ENCODE measurements at regions not wholly inside any gene's neighbourhood (a gene's known extent, or its start where the extent isn't known, plus 50 kb on each side); places are given as distances from the start of the nearest gene placed in this dataset.

DNA sequence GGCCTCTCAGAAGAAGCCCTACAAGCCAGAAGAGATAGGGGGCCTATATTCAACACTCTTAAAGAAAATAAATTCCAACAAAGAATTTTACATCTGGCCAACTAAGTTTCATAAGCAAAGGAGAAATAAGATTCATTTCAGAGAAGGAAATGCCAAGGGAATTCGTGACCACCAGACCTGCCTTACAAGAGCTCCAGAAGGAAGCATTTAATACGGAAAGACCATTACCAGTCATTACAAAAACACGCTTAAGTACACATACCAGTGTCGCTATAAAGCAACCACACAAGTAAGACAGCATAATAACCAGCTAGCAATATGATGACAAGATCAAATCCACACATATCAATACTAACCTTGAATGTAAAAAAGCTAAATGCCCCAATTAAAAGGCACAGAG is 704.9 kb upstream of the CHRM3 start:
- H3K4me1 ChIP-seq (replicated peaks) = no peaks in the 10 kb centered on the region
- TF ChIP-seq, protein P1, sequence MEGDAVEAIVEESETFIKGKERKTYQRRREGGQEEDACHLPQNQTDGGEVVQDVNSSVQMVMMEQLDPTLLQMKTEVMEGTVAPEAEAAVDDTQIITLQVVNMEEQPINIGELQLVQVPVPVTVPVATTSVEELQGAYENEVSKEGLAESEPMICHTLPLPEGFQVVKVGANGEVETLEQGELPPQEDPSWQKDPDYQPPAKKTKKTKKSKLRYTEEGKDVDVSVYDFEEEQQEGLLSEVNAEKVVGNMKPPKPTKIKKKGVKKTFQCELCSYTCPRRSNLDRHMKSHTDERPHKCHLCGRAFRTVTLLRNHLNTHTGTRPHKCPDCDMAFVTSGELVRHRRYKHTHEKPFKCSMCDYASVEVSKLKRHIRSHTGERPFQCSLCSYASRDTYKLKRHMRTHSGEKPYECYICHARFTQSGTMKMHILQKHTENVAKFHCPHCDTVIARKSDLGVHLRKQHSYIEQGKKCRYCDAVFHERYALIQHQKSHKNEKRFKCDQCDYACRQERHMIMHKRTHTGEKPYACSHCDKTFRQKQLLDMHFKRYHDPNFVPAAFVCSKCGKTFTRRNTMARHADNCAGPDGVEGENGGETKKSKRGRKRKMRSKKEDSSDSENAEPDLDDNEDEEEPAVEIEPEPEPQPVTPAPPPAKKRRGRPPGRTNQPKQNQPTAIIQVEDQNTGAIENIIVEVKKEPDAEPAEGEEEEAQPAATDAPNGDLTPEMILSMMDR (IDR thresholded peaks at IDR 0.05) = no peak
- no peak for TF ChIP-seq POLR2A (IDR thresholded peaks at IDR 0.05)
- no peak for TF ChIP-seq POLR2AphosphoS5 (IDR thresholded peaks at IDR 0.05)
- H3K27ac ChIP-seq = no peak overlapping the region
- intact Hi-C loops (cut with DNase I) = no loop called here
- 79% methylated on average over 4 of the region's 4 CpGs for WGBS
- DNase-seq (ENCODE audit: low spot score) = no peak
- no peaks in the 10 kb centered on the region for H3K36me3 ChIP-seq
- no peaks in the 10 kb centered on the region for H3K9me3 ChIP-seq
- H3K4me3 ChIP-seq = no peak overlapping the region
- H3K27me3 ChIP-seq (replicated peaks; ENCODE audit: insufficient read depth) = no peaks in the 10 kb centered on the region

- DNase-seq (ENCODE audit: low spot score) = no peak
- intact Hi-C loops (cut with DNase I) = no loop called here
- TF ChIP-seq, protein P1 (IDR thresholded peaks at IDR 0.05) = no peak
- TF ChIP-seq POLR2AphosphoS5 (IDR thresholded peaks at IDR 0.05) = no peak
- no peak for TF ChIP-seq POLR2A (IDR thresholded peaks at IDR 0.05)
- no peaks in the 10 kb centered on the region for H3K27me3 ChIP-seq (replicated peaks; ENCODE audit: insufficient read depth)
- no peaks in the 10 kb centered on the region for H3K9me3 ChIP-seq
- no peaks in the 10 kb centered on the region for H3K36me3 ChIP-seq
- H3K4me1 ChIP-seq (replicated peaks) = no peaks in the 10 kb centered on the region
- 90% methylated on average over 5 of the region's 5 CpGs for WGBS
- no peak overlapping the region for H3K4me3 ChIP-seq
- no peak overlapping the region for H3K27ac ChIP-seq
These were observed 705.3 kb upstream of the CHRM3 start for GRCh38 chr1:238681021-238681420.

- no peaks in the 10 kb centered on the region for H3K9me3 ChIP-seq
These were observed 708.8 kb upstream of the CHRM3 start for GRCh38 chr1:238677567-238677966.

GRCh38 chr1:238675221-238675620 is 711.1 kb upstream of the CHRM3 start:
- H3K4me3 ChIP-seq = no peak overlapping the region
- H3K27ac ChIP-seq = no peak overlapping the region
- H3K27me3 ChIP-seq (replicated peaks; ENCODE audit: insufficient read depth) = no peaks in the 10 kb centered on the region
- DNase-seq (ENCODE audit: low spot score) = no peak
- TF ChIP-seq POLR2A (IDR thresholded peaks at IDR 0.05) = no peak
- no peak for TF ChIP-seq POLR2AphosphoS5 (IDR thresholded peaks at IDR 0.05)
- TF ChIP-seq, protein P1 (IDR thresholded peaks at IDR 0.05) = no peak
- 20% methylated on average over 1 of the region's 1 CpG for WGBS
- H3K4me1 ChIP-seq (replicated peaks) = no peaks in the 10 kb centered on the region
- no peaks in the 10 kb centered on the region for H3K36me3 ChIP-seq
- intact Hi-C loops (cut with DNase I) = no loop called here
- H3K9me3 ChIP-seq = no peaks in the 10 kb centered on the region

More at GRCh38 chr1:238677567-238677966, 708.8 kb upstream of the CHRM3 start:
- no peak for DNase-seq (ENCODE audit: low spot score)
- Histone ChIP-seq H3K4me1 (replicated peaks) (no peaks in the 10 kb centered on the region), H3K27ac (no peak overlapping the region), H3K27me3 (replicated peaks; ENCODE audit: insufficient read depth) (no peaks in the 10 kb centered on the region), H3K36me3 (no peaks in the 10 kb centered on the region), H3K4me3 (no peak overlapping the region)
- intact Hi-C loops (cut with DNase I) = no loop called here
- 89% methylated on average over 4 of the region's 4 CpGs for WGBS
- no peak for TF ChIP-seq POLR2AphosphoS5 (IDR thresholded peaks at IDR 0.05)
- TF ChIP-seq POLR2A (IDR thresholded peaks at IDR 0.05) = no peak
- TF ChIP-seq, protein P1 (IDR thresholded peaks at IDR 0.05) = no peak

DNA sequence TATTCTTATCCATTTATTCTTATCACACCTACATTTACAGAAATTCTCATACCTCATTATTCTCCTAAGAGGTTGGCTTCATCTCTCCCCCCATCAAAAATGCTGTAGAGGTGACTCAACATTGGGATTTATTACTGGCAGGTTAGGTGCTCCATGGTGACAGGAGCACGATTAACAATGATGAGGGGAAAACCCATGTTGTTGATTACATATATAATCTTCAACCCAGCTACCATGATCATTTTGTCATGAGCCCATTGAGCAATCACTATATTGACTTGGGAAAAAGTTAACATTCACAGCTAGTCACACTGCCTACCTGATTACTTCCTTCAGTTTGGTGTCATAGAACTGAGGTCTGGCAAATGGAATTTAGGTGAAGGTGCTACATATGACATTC is 712.1 kb upstream of the CHRM3 start:
- Histone ChIP-seq H3K4me3 (no peak overlapping the region), H3K36me3 (no peaks in the 10 kb centered on the region), H3K9me3 (no peaks in the 10 kb centered on the region), H3K27me3 (replicated peaks; ENCODE audit: insufficient read depth) (no peaks in the 10 kb centered on the region), H3K4me1 (replicated peaks) (no peaks in the 10 kb centered on the region), H3K27ac (no peak overlapping the region)
- intact Hi-C loops (cut with DNase I) = no loop called here
- WGBS = 76% methylated on average over 1 of the region's 1 CpG
- TF ChIP-seq POLR2A (IDR thresholded peaks at IDR 0.05) (no peak), POLR2AphosphoS5 (IDR thresholded peaks at IDR 0.05) (no peak)
- TF ChIP-seq, protein P1 (IDR thresholded peaks at IDR 0.05) = no peak
- no peak for DNase-seq (ENCODE audit: low spot score)
